C4-2B (cell line): ENCODE measurements at regions not wholly inside any gene's neighbourhood (a gene's known extent, or its start where the extent isn't known, plus 50 kb on each side); places are given as distances from the start of the nearest gene placed in this dataset.

Source experiments
- H3K27ac ChIP-seq: fragments of 450-650 bp; 2 replicates; pipeline ENCODE4 v1.5.1; 2017
- CTCF ChIP-seq: fragments of 450-650 bp; conservative IDR thresholded peaks from 2 replicates; pipeline ENCODE4 v1.5.1; 2017; ENCODE audit warnings: mild to moderate bottlenecking
- ZFX ChIP-seq: fragments of 450-650 bp; IDR thresholded peaks from 2 replicates; pipeline ENCODE4 v1.6.1; 2017

GRCh38 chr1:78281580-78281979, 209.2 kb upstream of the PTGFR start:
- H3K27ac ChIP-seq, result no peak overlapping the region
- TF ChIP-seq CTCF (no peak), ZFX (no peak)

- TF ChIP-seq CTCF (no peak), ZFX (no peak)
- no peak overlapping the region for H3K27ac ChIP-seq
Measured at GRCh38 chr1:78283691-78284090, 207.1 kb upstream of the PTGFR start.

GRCh38 chr1:78284354-78284753, 206.4 kb upstream of the PTGFR start:
- TF ChIP-seq CTCF (no peak), ZFX (no peak)
- no peak overlapping the region for H3K27ac ChIP-seq

GRCh38 chr1:78286686-78287085, 204.1 kb upstream of the PTGFR start:
- H3K27ac ChIP-seq, result no peak overlapping the region
- TF ChIP-seq ZFX (no peak), CTCF (no peak)

- H3K27ac ChIP-seq, result no peak overlapping the region
- TF ChIP-seq CTCF (no peak), ZFX (no peak)
Measured at GRCh38 chr1:78289603-78290002, 201.2 kb upstream of the PTGFR start.

GRCh38 chr1:78291418-78291817, 199.4 kb upstream of the PTGFR start:
- no peak overlapping the region for H3K27ac ChIP-seq
- TF ChIP-seq CTCF, result no peak
- no peak for TF ChIP-seq ZFX

- TF ChIP-seq ZFX (no peak), CTCF (no peak)
Measured at GRCh38 chr1:78291872-78292271, 198.9 kb upstream of the PTGFR start.

More at GRCh38 chr1:78291872-78292271, 198.9 kb upstream of the PTGFR start:
- no peak overlapping the region for H3K27ac ChIP-seq
